Panc1 (cell line): ENCODE measurements at regions not wholly inside any gene's neighbourhood (a gene's known extent, or its start where the extent isn't known, plus 50 kb on each side); places are given as distances from the start of the nearest gene placed in this dataset.

ENCODE experiments used
- CTCF ChIP-seq: fragments of 450-650 bp; IDR thresholded peaks from 2 replicates; pipeline ENCODE4 v1.5.1; 2017; ENCODE audit warnings: mild to moderate bottlenecking
- POLR2AphosphoS5 ChIP-seq: IDR thresholded peaks from 2 replicates; pipeline ENCODE4 v1.6.1; 2012; ENCODE audit warnings: mild to moderate bottlenecking, low read depth, low read length, moderate library complexity
- REST ChIP-seq, 2 experiments: IDR thresholded peaks; 2 replicates each; pipeline ENCODE4 v1.6.1; 2011 to 2012; ENCODE audit warnings: low read depth in 2 of 2, control low read depth in 1 of 2, low read length in 1 of 2, mild to moderate bottlenecking in 1 of 2, moderate library complexity in 1 of 2; ENCODE audit not compliant: insufficient read depth in 1 of 2
- TCF7L2 ChIP-seq: IDR thresholded peaks from 2 replicates; pipeline ENCODE4 v1.6.1; 2011; ENCODE audit warnings: mild to moderate bottlenecking, low read depth, low read length, inconsistent platforms

GRCh38 chr12:61018571-61018970 lies 1241.6 kb upstream of the USP15 start:
- TF ChIP-seq CTCF (no peak), REST (IDR thresholded peaks at IDR 0.05; ENCODE audit: insufficient read depth in 1 of 2, low read depth in 2 of 2, low read length in 1 of 2) (no peak), POLR2AphosphoS5 (no peak), TCF7L2 (no peak)
